Memory B cell (primary cell): ENCODE measurements at regions not wholly inside any gene's neighbourhood (a gene's known extent, or its start where the extent isn't known, plus 50 kb on each side); places are given as distances from the start of the nearest gene placed in this dataset.

Experiments
- ATAC-seq: fragments of 150-1000 bp; cut with Tn5 transposase; 2 replicates; pipeline ENCODE4 v1.10.0; 2021; ENCODE audit warnings: low read depth, mild to moderate bottlenecking, moderate library complexity
- DNase-seq, 2 donors: peaks; one replicate each; pipeline ENCODE4 v3.0.0; 2022; ENCODE audit warnings: low spot score in 2 of 2
- H3K27ac Mint-ChIP-seq: one replicate; pipeline ENCODE4 v1.8.0; 2022; ENCODE audit warnings: mild to moderate bottlenecking, moderate library complexity, mixed read lengths
- H3K27me3 Mint-ChIP-seq: one replicate; pipeline ENCODE4 v1.8.0; 2022; ENCODE audit warnings: mixed read lengths
- H3K36me3 Mint-ChIP-seq: one replicate; pipeline ENCODE4 v1.8.0; 2022; ENCODE audit warnings: mild to moderate bottlenecking, mixed read lengths
- H3K4me1 Mint-ChIP-seq: one replicate; pipeline ENCODE4 v1.8.0; 2022; ENCODE audit warnings: mixed read lengths
- H3K4me3 Mint-ChIP-seq: one replicate; pipeline ENCODE4 v1.8.0; 2022; ENCODE audit warnings: mild to moderate bottlenecking, moderate library complexity, mixed read lengths
- H3K9me3 Mint-ChIP-seq: one replicate; pipeline ENCODE4 v1.8.0; 2022; ENCODE audit warnings: mixed read lengths

DNA sequence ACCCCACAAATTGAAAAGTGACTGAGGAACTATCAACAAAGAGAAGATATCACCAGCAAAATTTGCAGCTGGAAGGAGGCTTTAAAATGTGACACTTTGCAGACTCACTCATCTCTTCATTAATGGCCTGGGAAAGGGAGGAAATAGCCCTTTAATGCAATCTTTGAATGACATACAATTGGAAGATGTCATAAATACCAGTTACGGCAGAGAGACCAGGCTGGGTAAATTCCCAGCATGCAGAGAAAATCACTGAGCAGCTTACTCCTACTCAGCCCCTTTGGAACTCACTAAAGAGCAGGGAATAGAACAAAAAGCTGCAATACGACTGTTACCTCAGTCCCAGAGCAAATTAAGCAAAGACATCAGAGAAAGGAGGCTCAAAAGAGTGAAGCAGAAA lies 238.9 kb downstream of the HS3ST1 start:
- Mint-ChIP-seq H3K4me1 (peaks cover 14% of the 10 kb centered on the region), H3K27ac (no peak overlapping the region), H3K4me3 (no peak overlapping the region), H3K36me3 (no peaks in the 10 kb centered on the region), H3K27me3 (peaks cover 4% of the 10 kb centered on the region), H3K9me3 (no peaks in the 10 kb centered on the region)
- no peak for DNase-seq
- no peak for ATAC-seq

DNA sequence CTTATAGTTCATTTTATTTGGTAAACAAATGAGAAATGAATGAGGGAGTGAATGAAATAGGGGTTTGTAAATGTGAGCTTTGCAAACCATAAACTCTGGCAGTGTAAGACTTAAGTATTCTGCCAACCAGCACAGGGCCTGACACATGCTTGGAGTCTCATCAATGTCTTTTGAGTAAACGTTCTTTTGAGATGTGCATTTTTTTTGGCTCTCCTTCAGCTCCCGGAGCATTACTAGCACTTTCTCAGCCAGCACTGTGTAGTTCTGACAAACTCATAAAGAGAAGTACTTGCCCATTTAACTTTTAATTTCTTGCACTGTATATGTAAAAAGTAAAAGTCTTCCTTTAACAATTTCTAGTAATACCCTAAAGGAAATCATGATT lies 245.3 kb downstream of the HS3ST1 start:
- no peak overlapping the region for H3K4me3 Mint-ChIP-seq
- H3K27me3 Mint-ChIP-seq: no peaks in the 10 kb centered on the region
- H3K4me1 Mint-ChIP-seq: peaks cover 4% of the 10 kb centered on the region
- no peak for DNase-seq
- no peak overlapping the region for H3K27ac Mint-ChIP-seq
- H3K9me3 Mint-ChIP-seq: no peaks in the 10 kb centered on the region
- ATAC-seq: no peak
- no peaks in the 10 kb centered on the region for H3K36me3 Mint-ChIP-seq

DNA sequence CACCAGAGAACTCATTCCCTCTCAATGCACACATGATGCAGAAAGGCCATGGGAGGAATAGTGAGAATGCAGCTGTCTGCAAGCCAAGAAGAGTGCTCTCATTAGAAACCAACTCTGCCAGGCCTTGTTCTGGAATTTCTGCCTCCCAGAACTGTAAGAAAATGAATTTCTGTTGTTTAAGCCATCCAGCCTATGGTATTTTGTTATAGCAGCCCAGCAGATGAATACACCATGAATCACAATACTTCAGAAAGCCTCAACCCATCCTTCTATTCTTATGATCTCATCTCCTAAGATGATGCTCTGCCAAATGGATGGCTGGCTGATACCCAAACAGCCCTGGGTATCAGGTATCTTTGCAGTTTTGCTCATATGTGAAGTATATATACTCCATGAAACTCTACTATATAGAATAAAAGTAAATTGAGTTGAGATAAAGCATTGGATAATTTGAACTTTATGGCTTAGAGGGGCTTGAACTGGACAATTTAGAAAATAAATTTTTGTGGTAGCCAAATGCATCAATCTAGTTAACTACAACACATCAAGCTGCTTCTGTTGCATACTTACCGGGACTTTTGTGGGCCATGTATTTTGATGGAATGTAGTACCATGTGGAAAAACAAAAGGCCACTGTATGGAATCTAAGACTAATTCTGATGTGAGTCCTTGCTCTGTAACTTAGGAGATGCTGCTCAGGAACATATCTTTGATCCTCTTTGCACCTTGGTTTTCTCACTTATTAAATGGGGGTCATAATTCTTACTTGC lies 245.9 kb downstream of the HS3ST1 start:
- H3K27ac Mint-ChIP-seq: no peak overlapping the region
- H3K4me1 Mint-ChIP-seq: peaks cover 2% of the 10 kb centered on the region
- ATAC-seq: no peak
- H3K9me3 Mint-ChIP-seq: no peaks in the 10 kb centered on the region
- no peak for DNase-seq
- H3K36me3 Mint-ChIP-seq: no peaks in the 10 kb centered on the region
- H3K4me3 Mint-ChIP-seq: no peak overlapping the region
- H3K27me3 Mint-ChIP-seq: no peaks in the 10 kb centered on the region

DNA sequence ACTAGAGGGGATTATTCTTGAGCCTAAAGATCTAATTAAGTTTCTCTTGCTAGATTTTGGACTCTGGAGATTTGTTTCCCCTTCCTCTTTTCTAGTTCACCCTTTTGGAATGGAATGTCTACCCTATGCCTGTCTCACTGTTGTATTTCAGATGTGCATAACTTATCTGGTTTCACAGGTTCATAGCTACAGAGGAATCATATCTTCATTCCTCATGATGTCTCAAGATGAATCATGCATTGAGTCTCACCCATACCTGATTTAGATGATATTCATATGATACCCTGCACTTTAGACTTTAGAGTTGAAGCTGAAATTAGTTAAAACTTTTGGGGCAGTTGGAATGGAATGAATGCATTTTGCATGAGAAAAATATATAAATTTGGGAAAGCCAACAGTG lies 246.7 kb downstream of the HS3ST1 start:
- Mint-ChIP-seq H3K27ac (no peak overlapping the region), H3K9me3 (no peaks in the 10 kb centered on the region), H3K36me3 (no peaks in the 10 kb centered on the region), H3K4me3 (no peak overlapping the region), H3K27me3 (no peaks in the 10 kb centered on the region), H3K4me1 (peaks cover 2% of the 10 kb centered on the region)
- DNase-seq: no peak
- ATAC-seq: no peak

DNA sequence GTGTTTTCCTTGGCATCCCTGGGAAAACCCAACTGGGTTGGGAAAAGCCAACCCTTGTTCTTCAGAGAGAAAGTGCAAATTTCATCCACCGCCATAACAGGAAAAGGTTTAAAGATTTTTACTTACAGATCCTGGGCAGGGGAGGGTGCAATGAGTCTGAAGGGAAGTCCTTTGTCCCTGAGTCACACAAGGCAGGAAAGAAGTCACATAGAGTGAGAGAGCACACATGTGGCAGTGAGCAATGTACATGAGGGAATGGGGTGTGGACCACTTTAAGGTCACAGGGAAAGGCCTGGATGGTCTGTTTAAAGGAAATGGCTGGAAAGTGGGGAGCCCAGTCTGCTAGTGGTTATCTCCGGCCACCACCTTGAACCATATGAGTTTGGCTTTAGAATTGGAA lies 248.9 kb downstream of the HS3ST1 start:
- ATAC-seq (no peak), DNase-seq (no peak)
- Mint-ChIP-seq H3K9me3 (no peaks in the 10 kb centered on the region), H3K4me3 (no peak overlapping the region), H3K27me3 (no peaks in the 10 kb centered on the region), H3K36me3 (no peaks in the 10 kb centered on the region), H3K27ac (no peak overlapping the region), H3K4me1 (peaks cover 6% of the 10 kb centered on the region)

DNA sequence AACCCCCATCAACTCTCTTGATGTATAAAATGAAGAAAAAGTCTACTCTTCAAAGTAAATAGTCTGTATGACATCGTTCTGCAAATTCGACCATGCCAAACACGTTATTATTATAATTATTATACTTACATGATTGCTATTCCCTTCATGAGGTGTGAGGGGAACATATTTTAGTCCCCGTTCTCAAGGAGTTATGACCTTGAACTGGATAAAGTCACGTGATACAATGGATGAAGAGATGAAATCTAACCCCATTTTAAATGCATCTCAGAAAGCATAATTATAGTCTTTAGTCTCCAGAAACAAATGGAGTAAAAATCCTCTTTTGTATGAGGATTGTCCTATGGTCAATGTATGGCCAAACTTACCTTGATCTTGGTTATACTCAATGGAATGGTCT lies 250.3 kb downstream of the HS3ST1 start:
- no peaks in the 10 kb centered on the region for H3K9me3 Mint-ChIP-seq
- no peak overlapping the region for H3K4me3 Mint-ChIP-seq
- H3K27ac Mint-ChIP-seq: no peak overlapping the region
- no peaks in the 10 kb centered on the region for H3K36me3 Mint-ChIP-seq
- H3K27me3 Mint-ChIP-seq: no peaks in the 10 kb centered on the region
- ATAC-seq: no peak
- peaks cover 6% of the 10 kb centered on the region for H3K4me1 Mint-ChIP-seq
- DNase-seq: no peak

DNA sequence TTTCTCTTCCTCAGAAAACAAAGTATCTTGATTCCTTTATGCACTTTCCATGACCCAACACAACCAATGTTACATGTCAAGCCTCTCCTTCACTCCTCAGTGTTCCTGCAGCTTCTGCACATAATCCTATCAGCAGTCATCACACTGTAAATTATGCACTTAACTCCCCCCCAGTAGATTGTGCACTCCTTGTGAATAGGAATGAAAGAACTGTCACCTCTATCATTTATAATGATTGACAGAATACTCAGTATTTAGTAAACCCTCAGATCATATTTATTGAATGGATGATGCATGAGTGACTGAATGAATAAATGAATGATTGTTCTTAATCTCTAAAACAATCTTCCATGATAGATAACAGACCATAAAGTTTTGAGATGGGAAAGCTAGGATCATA lies 253.3 kb downstream of the HS3ST1 start:
- DNase-seq (no peak), ATAC-seq (no peak)
- Mint-ChIP-seq H3K9me3 (no peaks in the 10 kb centered on the region), H3K36me3 (no peaks in the 10 kb centered on the region), H3K4me1 (peaks cover 4% of the 10 kb centered on the region), H3K4me3 (no peak overlapping the region), H3K27me3 (peaks cover 2% of the 10 kb centered on the region), H3K27ac (no peak overlapping the region)

DNA sequence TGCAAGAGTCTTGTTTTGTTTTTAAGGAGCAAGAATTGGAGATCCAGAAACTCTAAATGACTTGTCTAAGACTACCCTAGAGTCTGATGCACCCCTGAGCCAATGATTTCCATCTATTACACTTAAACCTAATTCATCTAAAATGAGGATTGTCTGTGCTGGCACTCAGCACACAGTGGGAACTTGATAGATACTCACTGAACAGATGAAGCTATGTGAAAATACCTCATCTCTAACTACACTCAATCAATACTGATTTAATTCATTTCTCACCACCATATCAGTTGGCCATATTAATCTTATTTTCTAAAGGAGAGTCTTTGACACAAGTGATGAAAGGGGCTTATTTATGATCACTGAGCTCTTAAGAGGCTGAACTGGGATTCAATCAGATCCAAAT lies 262.1 kb downstream of the HS3ST1 start:
- H3K27me3 Mint-ChIP-seq: no peaks in the 10 kb centered on the region
- no peaks in the 10 kb centered on the region for H3K9me3 Mint-ChIP-seq
- ATAC-seq: no peak
- H3K27ac Mint-ChIP-seq: no peak overlapping the region
- H3K4me1 Mint-ChIP-seq: no peaks in the 10 kb centered on the region
- no peak for DNase-seq
- H3K4me3 Mint-ChIP-seq: no peak overlapping the region
- no peaks in the 10 kb centered on the region for H3K36me3 Mint-ChIP-seq

DNA sequence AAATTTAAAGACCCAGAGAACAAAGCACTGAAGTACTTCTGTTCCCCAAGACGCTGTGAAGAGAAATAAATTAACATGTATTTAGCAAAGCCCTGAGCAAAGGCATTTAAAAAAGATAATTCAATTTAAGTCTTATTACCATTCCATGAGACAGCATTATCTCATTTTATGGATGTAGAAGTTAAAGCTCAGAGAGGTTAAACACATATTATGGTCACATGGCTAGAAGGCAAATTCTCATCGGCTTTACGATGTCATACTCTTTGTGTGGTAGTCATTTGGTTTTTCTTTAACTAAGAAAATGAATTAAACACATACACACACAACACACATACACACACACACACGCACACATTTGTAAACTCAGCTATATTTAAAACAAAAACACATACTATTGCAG lies 262.7 kb downstream of the HS3ST1 start:
- no peaks in the 10 kb centered on the region for H3K27me3 Mint-ChIP-seq
- no peak for ATAC-seq
- no peaks in the 10 kb centered on the region for H3K4me1 Mint-ChIP-seq
- no peak overlapping the region for H3K4me3 Mint-ChIP-seq
- no peak for DNase-seq
- no peak overlapping the region for H3K27ac Mint-ChIP-seq
- H3K9me3 Mint-ChIP-seq: no peaks in the 10 kb centered on the region
- no peaks in the 10 kb centered on the region for H3K36me3 Mint-ChIP-seq

DNA sequence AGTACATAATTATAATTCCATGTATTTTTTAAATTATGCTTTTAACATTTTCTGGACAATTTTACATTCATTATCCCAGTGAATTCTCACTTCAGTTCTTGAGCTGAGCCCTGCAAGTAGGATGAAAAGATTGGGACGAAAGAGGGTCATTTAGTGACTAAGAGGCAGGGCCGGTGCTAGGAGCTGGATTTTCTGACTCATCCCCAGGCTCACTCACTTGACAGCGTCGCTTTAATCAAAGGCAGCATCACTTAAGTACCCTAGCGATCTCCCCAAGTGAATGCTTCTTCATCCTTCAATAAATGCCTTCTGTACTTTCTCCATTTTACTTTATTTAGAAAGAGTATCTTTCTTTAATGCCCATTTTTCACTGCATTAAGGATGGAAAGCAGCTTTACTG lies 263.6 kb downstream of the HS3ST1 start:
- Mint-ChIP-seq H3K4me3 (no peak overlapping the region), H3K9me3 (no peaks in the 10 kb centered on the region), H3K27me3 (no peaks in the 10 kb centered on the region), H3K36me3 (no peaks in the 10 kb centered on the region), H3K4me1 (no peaks in the 10 kb centered on the region), H3K27ac (no peak overlapping the region)
- DNase-seq: no peak
- no peak for ATAC-seq

DNA sequence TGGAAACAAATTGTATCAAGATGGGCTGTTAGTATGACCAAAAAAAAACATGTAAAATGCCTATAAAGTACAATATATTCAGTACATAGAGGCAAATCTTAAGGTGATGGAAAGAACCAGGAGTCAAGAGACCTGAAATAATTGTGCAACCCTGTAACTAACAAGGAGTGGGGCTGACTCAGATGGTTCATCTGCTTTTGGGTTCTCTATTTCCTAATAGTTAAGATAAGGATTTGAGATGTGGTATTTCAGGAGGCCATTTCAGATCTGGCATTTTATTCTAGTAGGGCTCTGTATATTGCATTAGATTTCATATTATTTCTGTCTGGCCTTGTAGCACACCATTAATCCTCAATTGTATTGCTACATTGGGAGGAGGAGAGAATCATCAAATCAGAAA lies 268.4 kb downstream of the HS3ST1 start:
- Mint-ChIP-seq H3K27me3 (peaks cover 2% of the 10 kb centered on the region), H3K4me3 (no peak overlapping the region), H3K36me3 (no peaks in the 10 kb centered on the region), H3K9me3 (no peaks in the 10 kb centered on the region), H3K27ac (no peak overlapping the region), H3K4me1 (peaks cover 2% of the 10 kb centered on the region)
- no peak for DNase-seq
- ATAC-seq: no peak

DNA sequence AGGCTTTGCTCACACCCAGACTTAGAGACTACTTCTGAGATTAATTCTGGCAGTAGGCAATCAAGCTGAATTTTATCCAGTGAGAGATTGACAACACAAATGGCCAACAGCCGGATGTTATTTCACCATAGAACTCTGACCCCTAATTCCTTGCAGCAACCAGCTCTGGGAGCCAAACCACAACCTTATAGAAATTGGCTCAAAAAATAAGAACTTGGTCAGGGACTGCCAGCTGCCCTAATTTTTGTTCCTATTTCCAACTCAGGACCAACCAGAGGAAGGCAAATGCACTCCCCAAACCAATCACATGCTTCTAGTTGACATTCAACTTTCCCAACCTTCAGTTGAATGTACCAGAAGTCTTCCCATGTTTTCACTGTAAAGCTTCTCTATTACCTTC lies 269.7 kb downstream of the HS3ST1 start:
- Mint-ChIP-seq H3K4me1 (peaks cover 2% of the 10 kb centered on the region), H3K27ac (no peak overlapping the region), H3K9me3 (no peaks in the 10 kb centered on the region), H3K36me3 (no peaks in the 10 kb centered on the region), H3K27me3 (peaks cover 2% of the 10 kb centered on the region), H3K4me3 (no peak overlapping the region)
- ATAC-seq (no peak), DNase-seq (no peak)

DNA sequence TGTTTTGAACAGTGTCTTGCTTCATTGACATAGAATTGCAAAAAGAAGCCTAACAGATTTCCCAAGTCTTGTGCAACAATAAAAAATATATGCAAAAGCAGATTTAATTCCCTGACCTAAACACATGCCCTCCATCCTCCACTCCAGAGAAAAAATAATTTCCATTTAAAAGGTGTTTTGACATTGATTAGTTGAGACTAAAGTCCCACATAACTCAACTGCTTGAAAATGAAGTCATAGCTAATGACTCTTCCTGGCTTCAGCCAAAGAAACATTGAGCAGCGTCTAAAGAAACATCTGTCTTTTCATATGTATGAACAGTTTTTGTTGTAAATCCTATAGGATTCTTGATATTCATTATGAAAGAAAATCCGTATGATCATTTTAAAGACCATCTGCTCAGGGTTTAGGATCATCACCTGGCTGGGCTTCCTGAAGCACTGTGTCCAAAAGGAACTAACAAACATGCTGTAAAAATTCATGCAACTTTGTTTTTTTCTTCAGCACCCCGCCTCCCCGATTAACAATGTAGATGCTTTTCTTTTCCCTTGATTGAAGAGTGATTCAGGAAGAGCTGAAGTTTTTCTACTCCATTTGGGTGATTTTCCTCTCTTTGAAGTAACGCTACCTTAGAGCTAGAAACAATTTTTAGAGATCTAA lies 273.4 kb downstream of the HS3ST1 start:
- peaks cover 2% of the 10 kb centered on the region for H3K4me1 Mint-ChIP-seq
- no peaks in the 10 kb centered on the region for H3K36me3 Mint-ChIP-seq
- no peak overlapping the region for H3K27ac Mint-ChIP-seq
- H3K4me3 Mint-ChIP-seq: no peak overlapping the region
- peaks cover 2% of the 10 kb centered on the region for H3K27me3 Mint-ChIP-seq
- ATAC-seq: no peak
- no peaks in the 10 kb centered on the region for H3K9me3 Mint-ChIP-seq
- no peak for DNase-seq

DNA sequence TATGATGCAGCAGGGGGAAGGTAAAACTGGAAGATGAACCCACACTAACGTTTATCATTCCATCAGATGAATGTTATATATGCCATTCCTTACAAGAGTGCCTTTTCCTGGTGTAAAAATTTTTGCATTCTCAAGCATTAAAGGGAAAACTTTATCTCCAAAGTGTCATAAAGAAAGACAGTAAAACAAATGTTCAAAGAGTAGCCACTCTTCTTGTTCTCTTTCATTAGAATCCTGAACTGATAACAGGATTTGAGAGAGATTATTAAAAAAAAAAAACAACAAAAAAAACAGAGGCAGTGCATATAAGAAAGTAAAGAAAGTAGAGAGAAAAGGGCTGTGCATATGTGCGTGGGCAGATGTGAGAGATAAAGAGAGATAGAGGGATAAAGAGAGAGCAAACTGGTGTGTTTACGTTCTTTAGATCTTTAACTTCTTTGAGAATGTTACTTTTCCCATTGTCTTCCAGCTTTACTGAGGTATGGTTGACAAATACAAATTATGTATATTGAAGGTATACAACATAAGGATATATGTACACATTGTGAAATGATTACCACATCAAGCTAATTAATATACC lies 275.4 kb downstream of the HS3ST1 start:
- ATAC-seq (no peak), DNase-seq (no peak)
- H3K36me3 Mint-ChIP-seq: no peaks in the 10 kb centered on the region
- peaks cover 8% of the 10 kb centered on the region for H3K4me1 Mint-ChIP-seq
- H3K4me3 Mint-ChIP-seq: no peak overlapping the region
- H3K27ac Mint-ChIP-seq: no peak overlapping the region
- H3K27me3 Mint-ChIP-seq: peaks cover 2% of the 10 kb centered on the region
- no peaks in the 10 kb centered on the region for H3K9me3 Mint-ChIP-seq

DNA sequence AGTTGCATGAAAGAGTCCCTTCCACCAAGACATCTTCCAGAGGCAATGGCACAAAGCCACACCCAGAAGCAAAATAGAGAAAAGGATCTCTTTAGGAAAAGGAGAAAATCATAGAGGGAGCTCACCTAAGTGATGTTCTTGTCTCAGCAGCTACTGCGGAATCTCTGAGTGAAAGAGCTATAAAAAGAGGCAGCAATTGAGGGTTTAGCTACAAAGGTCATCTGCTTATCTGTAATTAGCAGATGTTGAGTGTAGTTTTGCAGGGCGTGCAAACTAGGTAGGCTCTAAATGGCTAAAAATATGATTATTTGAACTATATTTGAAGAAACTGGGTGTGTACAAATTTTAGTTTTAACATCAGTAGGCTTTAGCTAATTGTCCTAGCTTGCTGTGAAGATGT lies 276.0 kb downstream of the HS3ST1 start:
- DNase-seq (no peak), ATAC-seq (no peak)
- Mint-ChIP-seq H3K9me3 (no peaks in the 10 kb centered on the region), H3K4me1 (peaks cover 8% of the 10 kb centered on the region), H3K27me3 (peaks cover 2% of the 10 kb centered on the region), H3K4me3 (no peak overlapping the region), H3K27ac (no peak overlapping the region), H3K36me3 (no peaks in the 10 kb centered on the region)
